ENCODE measurements at regions not wholly inside any gene's neighbourhood (a gene's known extent, or its start where the extent isn't known, plus 50 kb on each side); places are given as distances from the start of the nearest gene placed in this dataset.

GRCh38 chr1:56200896-56201295 is 378.5 kb downstream of the PLPP3 start:
- TF ChIP-seq CTCF (conservative IDR thresholded peaks at IDR 0.05) (no peak), EZH2 (IDR thresholded peaks at IDR 0.05; ENCODE audit: low read depth) (no peak)
